K562 (cell line): ENCODE measurements at regions not wholly inside any gene's neighbourhood (a gene's known extent, or its start where the extent isn't known, plus 50 kb on each side); places are given as distances from the start of the nearest gene placed in this dataset.

Experiments used
- ASH1L ChIP-seq: fragments of 450-650 bp; IDR thresholded peaks from 2 replicates; pipeline ENCODE4 v1.6.1; 2018; ENCODE audit warnings: borderline replicate concordance, mild to moderate bottlenecking, low read depth; ENCODE audit not compliant: partially characterized antibody
- BACH1 ChIP-seq: fragments of 200-800 bp; sonication (Bioruptor generic); IDR thresholded peaks from 2 replicates; pipeline ENCODE4 v1.6.1; 2016; ENCODE audit warnings: missing genetic modification characterization, missing compliant biosample characterization
- HNRNPL ChIP-seq: fragments of 200-400 bp; formaldehyde crosslinking; IDR thresholded peaks from 2 replicates; pipeline ENCODE4 v1.6.1; 2017; ENCODE audit warnings: low read depth, mild to moderate bottlenecking, low read length
- PHF20 ChIP-seq: fragments of 450-650 bp; IDR thresholded peaks from 2 replicates; pipeline ENCODE4 v1.6.1; 2018; ENCODE audit not compliant: partially characterized antibody
- ZNF121 ChIP-seq: sonication (generic); formaldehyde crosslinking; conservative IDR thresholded peaks from 2 replicates; pipeline ENCODE4 v1.8.0; 2022; ENCODE audit warnings: missing genetic modification reagents
- TF ChIP-seq, protein P1 (sequence below): sonication (generic); formaldehyde crosslinking; IDR thresholded peaks from 2 replicates; pipeline ENCODE4 v1.8.1; 2023; ENCODE audit warnings: missing genetic modification reagents, mild to moderate bottlenecking, borderline replicate concordance
- TF ChIP-seq, protein P2 (sequence below): sonication (generic); formaldehyde crosslinking; IDR thresholded peaks from 2 replicates; pipeline ENCODE4 v1.9.0; 2022; ENCODE audit warnings: mild to moderate bottlenecking, missing genetic modification reagents
- TF ChIP-seq, protein P3 (sequence below): fragments of 250-450 bp; sonication (Bioruptor Pico); IDR thresholded peaks from 2 replicates; pipeline ENCODE4 v1.5.0; 2021
- TF ChIP-seq, protein P4 (sequence below): fragments of 250-450 bp; sonication (Bioruptor Pico); IDR thresholded peaks from 2 replicates; pipeline ENCODE4 v1.4.0; 2020; ENCODE audit warnings: mild to moderate bottlenecking, moderate library complexity

DNA sequence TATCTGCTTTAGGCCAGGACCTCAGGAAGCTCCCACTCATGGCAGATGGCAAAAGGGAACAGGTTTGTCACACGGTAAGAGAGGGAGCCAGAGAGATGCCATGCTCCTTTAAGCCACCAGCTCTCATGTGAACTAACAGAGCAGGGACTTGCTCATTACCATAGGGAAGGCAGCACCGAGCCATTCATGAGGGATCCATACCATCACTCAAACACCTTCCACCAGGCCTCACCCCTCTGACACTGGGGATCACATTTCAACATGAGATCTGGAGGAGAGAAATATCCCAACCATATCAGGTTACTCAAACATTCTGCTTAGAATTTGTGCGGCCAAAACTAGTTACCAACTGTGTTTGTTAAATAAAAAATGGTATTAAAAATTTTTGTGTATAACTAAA, 427.0 kb downstream of the UQCRFS1 start (continued):
- TF ChIP-seq, protein P1, sequence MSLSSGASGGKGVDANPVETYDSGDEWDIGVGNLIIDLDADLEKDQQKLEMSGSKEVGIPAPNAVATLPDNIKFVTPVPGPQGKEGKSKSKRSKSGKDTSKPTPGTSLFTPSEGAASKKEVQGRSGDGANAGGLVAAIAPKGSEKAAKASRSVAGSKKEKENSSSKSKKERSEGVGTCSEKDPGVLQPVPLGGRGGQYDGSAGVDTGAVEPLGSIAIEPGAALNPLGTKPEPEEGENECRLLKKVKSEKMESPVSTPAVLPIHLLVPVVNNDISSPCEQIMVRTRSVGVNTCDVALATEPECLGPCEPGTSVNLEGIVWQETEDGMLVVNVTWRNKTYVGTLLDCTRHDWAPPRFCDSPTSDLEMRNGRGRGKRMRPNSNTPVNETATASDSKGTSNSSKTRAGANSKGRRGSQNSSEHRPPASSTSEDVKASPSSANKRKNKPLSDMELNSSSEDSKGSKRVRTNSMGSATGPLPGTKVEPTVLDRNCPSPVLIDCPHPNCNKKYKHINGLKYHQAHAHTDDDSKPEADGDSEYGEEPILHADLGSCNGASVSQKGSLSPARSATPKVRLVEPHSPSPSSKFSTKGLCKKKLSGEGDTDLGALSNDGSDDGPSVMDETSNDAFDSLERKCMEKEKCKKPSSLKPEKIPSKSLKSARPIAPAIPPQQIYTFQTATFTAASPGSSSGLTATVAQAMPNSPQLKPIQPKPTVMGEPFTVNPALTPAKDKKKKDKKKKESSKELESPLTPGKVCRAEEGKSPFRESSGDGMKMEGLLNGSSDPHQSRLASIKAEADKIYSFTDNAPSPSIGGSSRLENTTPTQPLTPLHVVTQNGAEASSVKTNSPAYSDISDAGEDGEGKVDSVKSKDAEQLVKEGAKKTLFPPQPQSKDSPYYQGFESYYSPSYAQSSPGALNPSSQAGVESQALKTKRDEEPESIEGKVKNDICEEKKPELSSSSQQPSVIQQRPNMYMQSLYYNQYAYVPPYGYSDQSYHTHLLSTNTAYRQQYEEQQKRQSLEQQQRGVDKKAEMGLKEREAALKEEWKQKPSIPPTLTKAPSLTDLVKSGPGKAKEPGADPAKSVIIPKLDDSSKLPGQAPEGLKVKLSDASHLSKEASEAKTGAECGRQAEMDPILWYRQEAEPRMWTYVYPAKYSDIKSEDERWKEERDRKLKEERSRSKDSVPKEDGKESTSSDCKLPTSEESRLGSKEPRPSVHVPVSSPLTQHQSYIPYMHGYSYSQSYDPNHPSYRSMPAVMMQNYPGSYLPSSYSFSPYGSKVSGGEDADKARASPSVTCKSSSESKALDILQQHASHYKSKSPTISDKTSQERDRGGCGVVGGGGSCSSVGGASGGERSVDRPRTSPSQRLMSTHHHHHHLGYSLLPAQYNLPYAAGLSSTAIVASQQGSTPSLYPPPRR (CRISPR knock-in tag) = no peak
- TF ChIP-seq HNRNPL = no peak
- no peak for TF ChIP-seq ASH1L
- TF ChIP-seq BACH1 (tag) = no peak
- TF ChIP-seq, protein P2, sequence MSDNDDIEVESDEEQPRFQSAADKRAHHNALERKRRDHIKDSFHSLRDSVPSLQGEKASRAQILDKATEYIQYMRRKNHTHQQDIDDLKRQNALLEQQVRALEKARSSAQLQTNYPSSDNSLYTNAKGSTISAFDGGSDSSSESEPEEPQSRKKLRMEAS (CRISPR knock-in tag) = no peak
- TF ChIP-seq, protein P3, sequence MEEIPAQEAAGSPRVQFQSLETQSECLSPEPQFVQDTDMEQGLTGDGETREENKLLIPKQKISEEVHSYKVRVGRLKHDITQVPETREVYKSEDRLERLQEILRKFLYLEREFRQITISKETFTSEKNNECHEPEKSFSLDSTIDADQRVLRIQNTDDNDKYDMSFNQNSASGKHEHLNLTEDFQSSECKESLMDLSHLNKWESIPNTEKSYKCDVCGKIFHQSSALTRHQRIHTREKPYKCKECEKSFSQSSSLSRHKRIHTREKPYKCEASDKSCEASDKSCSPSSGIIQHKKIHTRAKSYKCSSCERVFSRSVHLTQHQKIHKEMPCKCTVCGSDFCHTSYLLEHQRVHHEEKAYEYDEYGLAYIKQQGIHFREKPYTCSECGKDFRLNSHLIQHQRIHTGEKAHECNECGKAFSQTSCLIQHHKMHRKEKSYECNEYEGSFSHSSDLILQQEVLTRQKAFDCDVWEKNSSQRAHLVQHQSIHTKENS (CRISPR knock-in tag) = no peak
- TF ChIP-seq, protein P4, sequence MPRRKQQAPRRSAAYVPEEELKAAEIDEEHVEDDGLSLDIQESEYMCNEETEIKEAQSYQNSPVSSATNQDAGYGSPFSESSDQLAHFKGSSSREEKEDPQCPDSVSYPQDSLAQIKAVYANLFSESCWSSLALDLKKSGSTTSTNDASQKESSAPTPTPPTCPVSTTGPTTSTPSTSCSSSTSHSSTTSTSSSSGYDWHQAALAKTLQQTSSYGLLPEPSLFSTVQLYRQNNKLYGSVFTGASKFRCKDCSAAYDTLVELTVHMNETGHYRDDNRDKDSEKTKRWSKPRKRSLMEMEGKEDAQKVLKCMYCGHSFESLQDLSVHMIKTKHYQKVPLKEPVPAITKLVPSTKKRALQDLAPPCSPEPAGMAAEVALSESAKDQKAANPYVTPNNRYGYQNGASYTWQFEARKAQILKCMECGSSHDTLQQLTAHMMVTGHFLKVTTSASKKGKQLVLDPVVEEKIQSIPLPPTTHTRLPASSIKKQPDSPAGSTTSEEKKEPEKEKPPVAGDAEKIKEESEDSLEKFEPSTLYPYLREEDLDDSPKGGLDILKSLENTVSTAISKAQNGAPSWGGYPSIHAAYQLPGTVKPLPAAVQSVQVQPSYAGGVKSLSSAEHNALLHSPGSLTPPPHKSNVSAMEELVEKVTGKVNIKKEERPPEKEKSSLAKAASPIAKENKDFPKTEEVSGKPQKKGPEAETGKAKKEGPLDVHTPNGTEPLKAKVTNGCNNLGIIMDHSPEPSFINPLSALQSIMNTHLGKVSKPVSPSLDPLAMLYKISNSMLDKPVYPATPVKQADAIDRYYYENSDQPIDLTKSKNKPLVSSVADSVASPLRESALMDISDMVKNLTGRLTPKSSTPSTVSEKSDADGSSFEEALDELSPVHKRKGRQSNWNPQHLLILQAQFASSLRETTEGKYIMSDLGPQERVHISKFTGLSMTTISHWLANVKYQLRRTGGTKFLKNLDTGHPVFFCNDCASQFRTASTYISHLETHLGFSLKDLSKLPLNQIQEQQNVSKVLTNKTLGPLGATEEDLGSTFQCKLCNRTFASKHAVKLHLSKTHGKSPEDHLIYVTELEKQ (CRISPR knock-in tag) = no peak
- no peak for TF ChIP-seq ZNF121 (CRISPR knock-in tag)
- no peak for TF ChIP-seq PHF20
